ENCODE measurements at regions not wholly inside any gene's neighbourhood (a gene's known extent, or its start where the extent isn't known, plus 50 kb on each side); places are given as distances from the start of the nearest gene placed in this dataset.

DNA sequence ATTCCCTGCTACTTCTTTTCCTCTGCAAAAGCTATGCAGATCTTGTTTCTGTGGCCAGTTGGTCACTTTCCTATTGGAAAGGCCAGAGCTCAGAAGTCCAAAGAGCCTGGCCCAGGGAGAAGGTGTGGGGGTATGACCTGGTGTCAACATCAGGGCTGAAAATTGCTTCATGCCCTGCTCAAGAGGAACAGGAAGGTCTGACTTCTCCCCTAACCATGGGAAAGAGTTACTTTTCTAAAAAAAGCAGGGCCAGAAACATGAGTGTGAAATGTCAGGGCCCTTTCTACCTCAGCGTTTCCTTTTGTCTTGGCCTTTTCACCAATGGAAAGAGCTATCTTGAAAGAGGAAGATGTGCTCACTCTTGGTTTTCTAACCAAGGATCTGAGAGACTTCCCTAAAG is 117.4 kb downstream of the MAFB start:
- no peak for DNase-seq (ENCODE audit: low read depth)
- no peak overlapping the region for H3K9ac ChIP-seq (ENCODE audit: low read length)
- H3K27me3 ChIP-seq (replicated peaks; ENCODE audit: control insufficient read depth, insufficient read depth, low read length): no peaks in the 10 kb centered on the region
- no peak overlapping the region for H3K4me3 ChIP-seq (ENCODE audit: low read length)
- H3K36me3 ChIP-seq (ENCODE audit: control insufficient read depth, insufficient read depth, low read length, severe bottlenecking): no peaks in the 10 kb centered on the region
- H3K4me1 ChIP-seq (ENCODE audit: control insufficient read depth, insufficient read depth, low read length): peaks cover 10% of the 10 kb centered on the region
- peaks cover 8% of the 10 kb centered on the region for H3K9me3 ChIP-seq (ENCODE audit: control insufficient read depth, low read length)

DNA sequence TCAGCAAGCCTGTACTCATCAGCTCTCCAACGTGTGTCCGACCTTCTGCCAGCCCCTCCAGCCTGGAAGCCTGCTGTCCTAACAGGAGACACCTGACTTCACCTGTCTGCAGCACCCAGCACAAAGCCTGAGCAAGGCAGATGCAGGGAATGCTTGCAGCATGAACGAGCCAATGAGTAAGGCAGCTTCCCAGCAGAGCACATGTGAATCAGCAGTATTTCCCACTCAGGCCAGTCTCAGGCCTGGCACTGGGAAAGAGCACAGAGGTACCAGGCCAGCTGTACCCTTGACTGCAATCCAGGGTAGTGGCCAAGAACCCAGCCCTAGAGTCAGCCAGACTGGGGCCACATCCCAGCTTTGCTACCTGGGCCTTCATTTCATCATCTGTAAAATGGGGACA is 120.8 kb downstream of the MAFB start:
- Histone ChIP-seq H3K27me3 (replicated peaks; ENCODE audit: control insufficient read depth, insufficient read depth, low read length) (no peaks in the 10 kb centered on the region), H3K36me3 (ENCODE audit: control insufficient read depth, insufficient read depth, low read length, severe bottlenecking) (no peaks in the 10 kb centered on the region), H3K4me1 (ENCODE audit: control insufficient read depth, insufficient read depth, low read length) (peaks cover 26% of the 10 kb centered on the region), H3K9ac (ENCODE audit: low read length) (no peak overlapping the region), H3K9me3 (ENCODE audit: control insufficient read depth, low read length) (no peaks in the 10 kb centered on the region), H3K4me3 (ENCODE audit: low read length) (no peak overlapping the region)
- no peak for DNase-seq (ENCODE audit: low read depth)

- Histone ChIP-seq H3K9me3 (ENCODE audit: control insufficient read depth, low read length) (no peaks in the 10 kb centered on the region), H3K4me1 (ENCODE audit: control insufficient read depth, insufficient read depth, low read length) (peaks cover 28% of the 10 kb centered on the region), H3K36me3 (ENCODE audit: control insufficient read depth, insufficient read depth, low read length, severe bottlenecking) (no peaks in the 10 kb centered on the region), H3K4me3 (ENCODE audit: low read length) (no peak overlapping the region), H3K9ac (ENCODE audit: low read length) (no peak overlapping the region), H3K27me3 (replicated peaks; ENCODE audit: control insufficient read depth, insufficient read depth, low read length) (no peaks in the 10 kb centered on the region)
- DNase-seq (ENCODE audit: low read depth): no peak
Observed at GRCh38 chr20:40565682-40566040, 123.4 kb downstream of the MAFB start.

- Histone ChIP-seq H3K4me1 (ENCODE audit: control insufficient read depth, insufficient read depth, low read length) (peaks cover 28% of the 10 kb centered on the region), H3K36me3 (ENCODE audit: control insufficient read depth, insufficient read depth, low read length, severe bottlenecking) (no peaks in the 10 kb centered on the region), H3K9me3 (ENCODE audit: control insufficient read depth, low read length) (no peaks in the 10 kb centered on the region), H3K4me3 (ENCODE audit: low read length) (no peak overlapping the region), H3K9ac (ENCODE audit: low read length) (no peak overlapping the region), H3K27me3 (replicated peaks; ENCODE audit: control insufficient read depth, insufficient read depth, low read length) (no peaks in the 10 kb centered on the region)
- peak; percentile 10 for DNase-seq (ENCODE audit: low read depth)
Observed at GRCh38 chr20:40565001-40565681, 123.9 kb downstream of the MAFB start.

DNA sequence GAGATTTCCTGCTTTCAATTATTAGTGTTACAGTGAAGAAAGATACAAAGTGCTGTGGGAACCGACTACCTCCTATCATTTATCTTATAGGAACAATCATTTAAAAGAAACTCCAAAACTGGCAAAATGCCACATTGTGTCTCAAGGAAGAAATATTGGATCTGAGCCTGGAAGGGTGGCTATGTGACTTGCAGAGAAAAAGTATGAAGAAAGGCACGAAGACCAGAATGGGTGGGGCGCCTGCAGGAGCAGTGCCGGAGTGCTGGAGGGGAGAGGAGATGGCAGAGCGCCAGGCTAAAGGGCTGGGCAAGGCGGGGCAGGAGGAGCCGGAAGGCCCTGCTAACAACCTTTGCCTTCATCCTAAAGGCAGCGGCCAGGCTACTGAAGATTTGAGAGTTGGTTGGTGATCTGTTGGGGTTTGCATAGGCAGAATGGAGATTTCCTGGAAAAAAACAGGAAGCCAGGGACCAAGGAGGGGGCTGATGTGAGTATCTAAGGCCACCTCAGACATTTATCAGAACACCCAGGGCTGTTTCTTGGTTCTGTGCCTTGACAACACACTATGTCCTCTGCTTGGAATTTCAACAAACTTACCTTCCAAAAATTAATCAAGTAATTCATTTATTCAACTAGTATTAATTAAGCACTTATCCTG is 125.6 kb downstream of the MAFB start:
- Histone ChIP-seq H3K9ac (ENCODE audit: low read length) (no peak overlapping the region), H3K27me3 (replicated peaks; ENCODE audit: control insufficient read depth, insufficient read depth, low read length) (no peaks in the 10 kb centered on the region), H3K36me3 (ENCODE audit: control insufficient read depth, insufficient read depth, low read length, severe bottlenecking) (no peaks in the 10 kb centered on the region), H3K4me1 (ENCODE audit: control insufficient read depth, insufficient read depth, low read length) (peaks cover 28% of the 10 kb centered on the region), H3K9me3 (ENCODE audit: control insufficient read depth, low read length) (no peaks in the 10 kb centered on the region), H3K4me3 (ENCODE audit: low read length) (no peak overlapping the region)
- DNase-seq (ENCODE audit: low read depth): peak; percentile 1

GRCh38 chr20:40562031-40562430 is 127.0 kb downstream of the MAFB start:
- DNase-seq (ENCODE audit: low read depth): no peak

GRCh38 chr20:40561187-40561586 is 127.8 kb downstream of the MAFB start:
- H3K36me3 ChIP-seq (ENCODE audit: control insufficient read depth, insufficient read depth, low read length, severe bottlenecking): no peaks in the 10 kb centered on the region
- H3K27me3 ChIP-seq (replicated peaks; ENCODE audit: control insufficient read depth, insufficient read depth, low read length): no peaks in the 10 kb centered on the region
- no peak for DNase-seq (ENCODE audit: low read depth)
- H3K9ac ChIP-seq (ENCODE audit: low read length): no peak overlapping the region
- H3K9me3 ChIP-seq (ENCODE audit: control insufficient read depth, low read length): no peaks in the 10 kb centered on the region
- H3K4me1 ChIP-seq (ENCODE audit: control insufficient read depth, insufficient read depth, low read length): peaks cover 23% of the 10 kb centered on the region
- H3K4me3 ChIP-seq (ENCODE audit: low read length): no peak overlapping the region

More at GRCh38 chr20:40562031-40562430, 127.0 kb downstream of the MAFB start:
- H3K36me3 ChIP-seq (ENCODE audit: control insufficient read depth, insufficient read depth, low read length, severe bottlenecking): no peaks in the 10 kb centered on the region
- no peaks in the 10 kb centered on the region for H3K9me3 ChIP-seq (ENCODE audit: control insufficient read depth, low read length)
- H3K4me3 ChIP-seq (ENCODE audit: low read length): no peak overlapping the region
- H3K4me1 ChIP-seq (ENCODE audit: control insufficient read depth, insufficient read depth, low read length): peaks cover 23% of the 10 kb centered on the region
- H3K9ac ChIP-seq (ENCODE audit: low read length): no peak overlapping the region
- H3K27me3 ChIP-seq (replicated peaks; ENCODE audit: control insufficient read depth, insufficient read depth, low read length): no peaks in the 10 kb centered on the region

DNA sequence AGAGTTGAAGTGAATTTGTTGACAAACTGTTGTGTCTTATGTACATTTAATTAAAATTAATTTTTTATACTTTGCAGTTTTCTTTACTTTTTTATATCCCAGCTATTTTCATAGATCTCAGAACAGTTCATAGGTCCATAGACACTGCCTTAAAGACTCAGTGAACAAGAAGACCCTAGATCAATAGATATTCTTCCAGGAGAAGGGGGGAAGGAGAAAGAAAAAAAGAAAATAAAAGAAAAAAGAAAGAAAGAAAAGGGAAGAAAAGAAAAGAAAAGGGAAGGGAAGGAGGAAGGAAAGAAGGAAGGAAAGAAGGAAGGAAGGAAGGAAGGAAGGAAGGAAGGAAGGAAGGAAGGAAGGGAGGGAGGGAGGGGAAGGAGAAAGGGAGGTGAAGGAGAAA is 130.8 kb downstream of the MAFB start:
- DNase-seq (ENCODE audit: low read depth): no peak
- Histone ChIP-seq H3K4me1 (ENCODE audit: control insufficient read depth, insufficient read depth, low read length) (peaks cover 11% of the 10 kb centered on the region), H3K4me3 (ENCODE audit: low read length) (no peak overlapping the region), H3K9me3 (ENCODE audit: control insufficient read depth, low read length) (peaks cover 10% of the 10 kb centered on the region), H3K9ac (ENCODE audit: low read length) (no peak overlapping the region), H3K27me3 (replicated peaks; ENCODE audit: control insufficient read depth, insufficient read depth, low read length) (no peaks in the 10 kb centered on the region), H3K36me3 (ENCODE audit: control insufficient read depth, insufficient read depth, low read length, severe bottlenecking) (no peaks in the 10 kb centered on the region)

DNA sequence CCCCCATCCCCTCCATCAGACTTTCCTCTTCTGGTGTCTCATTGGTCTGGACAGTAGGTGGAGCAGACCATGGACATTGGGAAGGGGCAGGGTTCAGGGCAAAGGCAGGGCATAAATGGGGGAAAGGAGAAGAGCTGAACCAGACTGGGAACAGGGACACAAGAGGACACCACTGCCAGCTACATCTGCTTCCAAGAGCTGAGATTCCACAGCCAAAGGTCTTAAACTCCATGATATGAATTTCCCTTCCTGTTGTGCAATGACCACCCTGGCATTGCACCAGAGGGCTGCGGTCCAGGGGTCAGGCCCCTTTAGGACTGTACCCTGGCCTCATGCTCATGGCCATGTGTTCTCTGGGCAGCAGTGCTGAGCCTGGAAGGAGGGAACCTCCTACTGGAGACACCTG is 137.9 kb downstream of the MAFB start:
- H3K4me1 ChIP-seq (ENCODE audit: control insufficient read depth, insufficient read depth, low read length): peaks cover 30% of the 10 kb centered on the region
- H3K9ac ChIP-seq (ENCODE audit: low read length): no peak overlapping the region
- DNase-seq (ENCODE audit: low read depth): no peak
- no peaks in the 10 kb centered on the region for H3K36me3 ChIP-seq (ENCODE audit: control insufficient read depth, insufficient read depth, low read length, severe bottlenecking)
- no peaks in the 10 kb centered on the region for H3K27me3 ChIP-seq (replicated peaks; ENCODE audit: control insufficient read depth, insufficient read depth, low read length)
- no peak overlapping the region for H3K4me3 ChIP-seq (ENCODE audit: low read length)
- peaks cover 10% of the 10 kb centered on the region for H3K9me3 ChIP-seq (ENCODE audit: control insufficient read depth, low read length)

DNA sequence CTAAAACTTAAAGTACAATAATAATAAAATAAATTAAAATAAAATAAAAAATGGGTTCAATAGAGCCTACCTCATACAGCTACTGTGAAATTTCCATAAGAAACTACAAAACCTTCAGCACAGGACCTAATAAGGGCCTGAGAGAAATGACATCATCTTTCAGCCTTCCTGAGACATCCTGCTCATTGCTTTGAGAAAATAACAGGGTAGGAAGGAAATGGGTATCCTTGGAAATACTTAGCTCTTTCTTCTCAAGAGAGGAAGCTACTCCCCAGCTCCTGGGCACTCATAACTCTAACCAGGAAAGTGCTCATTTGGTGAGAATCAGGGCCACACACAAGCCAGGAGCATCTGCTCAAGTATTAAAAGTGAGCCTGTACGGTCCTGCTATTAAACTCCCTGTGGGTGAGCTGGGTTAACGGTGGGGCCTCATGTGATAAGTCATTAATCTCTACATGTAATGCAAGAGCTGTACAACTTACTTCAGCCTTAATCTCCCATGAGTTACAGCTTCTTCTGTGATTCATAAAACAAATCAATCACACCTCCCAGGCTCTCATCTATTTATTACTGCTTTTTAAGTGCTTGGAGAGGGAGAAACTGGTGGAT is 141.4 kb downstream of the MAFB start:
- H3K4me3 ChIP-seq (ENCODE audit: low read length): no peak overlapping the region
- H3K9me3 ChIP-seq (ENCODE audit: control insufficient read depth, low read length): no peaks in the 10 kb centered on the region
- no peak for DNase-seq (ENCODE audit: low read depth)
- peaks cover 27% of the 10 kb centered on the region for H3K4me1 ChIP-seq (ENCODE audit: control insufficient read depth, insufficient read depth, low read length)
- no peak overlapping the region for H3K9ac ChIP-seq (ENCODE audit: low read length)
- no peaks in the 10 kb centered on the region for H3K36me3 ChIP-seq (ENCODE audit: control insufficient read depth, insufficient read depth, low read length, severe bottlenecking)
- no peaks in the 10 kb centered on the region for H3K27me3 ChIP-seq (replicated peaks; ENCODE audit: control insufficient read depth, insufficient read depth, low read length)

DNA sequence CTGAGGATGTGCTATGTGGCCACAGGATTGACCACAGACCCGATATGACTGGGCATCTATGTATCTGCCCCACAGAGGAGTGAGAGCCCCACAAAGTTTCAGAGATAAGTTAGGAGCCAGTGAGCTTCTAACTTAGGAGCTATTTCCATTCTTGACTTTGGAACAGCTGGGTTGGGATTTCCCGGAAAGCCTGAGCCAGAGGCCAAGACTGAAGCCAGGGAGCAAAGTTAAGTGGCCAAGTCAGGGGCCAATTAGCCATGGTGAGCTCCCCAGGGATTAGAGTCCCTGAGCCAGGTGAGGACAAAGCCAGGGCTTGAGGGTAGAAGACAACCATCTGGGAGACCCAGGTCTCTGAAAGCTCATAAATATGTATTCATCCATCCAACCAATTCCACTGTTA is 143.6 kb downstream of the MAFB start:
- H3K9ac ChIP-seq (ENCODE audit: low read length): no peak overlapping the region
- DNase-seq (ENCODE audit: low read depth): no peak
- H3K27me3 ChIP-seq (replicated peaks; ENCODE audit: control insufficient read depth, insufficient read depth, low read length): no peaks in the 10 kb centered on the region
- peaks cover 6% of the 10 kb centered on the region for H3K4me1 ChIP-seq (ENCODE audit: control insufficient read depth, insufficient read depth, low read length)
- H3K9me3 ChIP-seq (ENCODE audit: control insufficient read depth, low read length): no peaks in the 10 kb centered on the region
- H3K4me3 ChIP-seq (ENCODE audit: low read length): no peak overlapping the region
- H3K36me3 ChIP-seq (ENCODE audit: control insufficient read depth, insufficient read depth, low read length, severe bottlenecking): no peaks in the 10 kb centered on the region

Measured in adipocyte (in vitro differentiated cells).